ENCODE measurements at regions not wholly inside any gene's neighbourhood (a gene's known extent, or its start where the extent isn't known, plus 50 kb on each side); places are given as distances from the start of the nearest gene placed in this dataset.

- DNase-seq (ENCODE audit: low spot score): no peak
- in situ Hi-C loops (cut with MboI; ENCODE audit: low pct_unique_long_range_greater_than_20kb, low sequenced_read_pairs, unreplicated experiment): no loop called here
- TF ChIP-seq, protein P1, sequence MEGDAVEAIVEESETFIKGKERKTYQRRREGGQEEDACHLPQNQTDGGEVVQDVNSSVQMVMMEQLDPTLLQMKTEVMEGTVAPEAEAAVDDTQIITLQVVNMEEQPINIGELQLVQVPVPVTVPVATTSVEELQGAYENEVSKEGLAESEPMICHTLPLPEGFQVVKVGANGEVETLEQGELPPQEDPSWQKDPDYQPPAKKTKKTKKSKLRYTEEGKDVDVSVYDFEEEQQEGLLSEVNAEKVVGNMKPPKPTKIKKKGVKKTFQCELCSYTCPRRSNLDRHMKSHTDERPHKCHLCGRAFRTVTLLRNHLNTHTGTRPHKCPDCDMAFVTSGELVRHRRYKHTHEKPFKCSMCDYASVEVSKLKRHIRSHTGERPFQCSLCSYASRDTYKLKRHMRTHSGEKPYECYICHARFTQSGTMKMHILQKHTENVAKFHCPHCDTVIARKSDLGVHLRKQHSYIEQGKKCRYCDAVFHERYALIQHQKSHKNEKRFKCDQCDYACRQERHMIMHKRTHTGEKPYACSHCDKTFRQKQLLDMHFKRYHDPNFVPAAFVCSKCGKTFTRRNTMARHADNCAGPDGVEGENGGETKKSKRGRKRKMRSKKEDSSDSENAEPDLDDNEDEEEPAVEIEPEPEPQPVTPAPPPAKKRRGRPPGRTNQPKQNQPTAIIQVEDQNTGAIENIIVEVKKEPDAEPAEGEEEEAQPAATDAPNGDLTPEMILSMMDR (IDR thresholded peaks at IDR 0.05; ENCODE audit: extremely low read depth, insufficient read depth, missing control alignments): no peak
Measured at GRCh38 chr10:129136951-129137350, 330.1 kb upstream of the MGMT start.

- TF ChIP-seq, protein P1 (IDR thresholded peaks at IDR 0.05; ENCODE audit: extremely low read depth, insufficient read depth, missing control alignments): no peak
- in situ Hi-C loops (cut with MboI; ENCODE audit: low pct_unique_long_range_greater_than_20kb, low sequenced_read_pairs, unreplicated experiment): no loop called here
Measured at GRCh38 chr10:129140921-129141885, 325.8 kb upstream of the MGMT start.

GRCh38 chr10:129151281-129151680, 315.8 kb upstream of the MGMT start:
- no peak for DNase-seq (ENCODE audit: low spot score)
- in situ Hi-C loops (cut with MboI; ENCODE audit: low pct_unique_long_range_greater_than_20kb, low sequenced_read_pairs, unreplicated experiment): no loop called here
- TF ChIP-seq, protein P1 (IDR thresholded peaks at IDR 0.05; ENCODE audit: extremely low read depth, insufficient read depth, missing control alignments): no peak

More at GRCh38 chr10:129140921-129141885, 325.8 kb upstream of the MGMT start:
- DNase-seq (ENCODE audit: low spot score): no peak

- TF ChIP-seq, protein P1 (IDR thresholded peaks at IDR 0.05; ENCODE audit: extremely low read depth, insufficient read depth, missing control alignments): no peak
- in situ Hi-C loops (cut with MboI; ENCODE audit: low pct_unique_long_range_greater_than_20kb, low sequenced_read_pairs, unreplicated experiment): no loop called here
- no peak for DNase-seq (ENCODE audit: low spot score)
Measured at GRCh38 chr10:129156406-129156805, 310.6 kb upstream of the MGMT start.

DNA sequence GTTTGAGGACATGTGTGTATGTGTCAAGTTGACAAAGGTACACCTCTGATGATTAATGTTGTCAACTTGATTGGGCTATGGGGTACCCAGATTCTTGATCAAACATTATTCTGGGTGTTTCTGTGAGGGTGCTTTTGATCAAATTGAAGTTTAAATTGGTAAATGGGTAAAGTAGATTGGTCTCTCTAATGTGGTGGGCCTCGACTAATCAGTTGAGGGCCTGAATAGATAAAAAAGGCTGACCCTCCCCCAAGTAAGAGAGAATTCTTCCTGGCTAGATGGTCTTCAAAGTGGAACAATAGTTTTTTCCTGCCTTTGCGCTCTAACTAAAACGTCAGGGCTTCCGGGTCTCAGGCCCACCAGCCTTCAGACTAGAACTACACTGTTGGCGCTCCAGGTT, 309.9 kb upstream of the MGMT start:
- no peak for DNase-seq (ENCODE audit: low spot score)
- TF ChIP-seq, protein P1 (IDR thresholded peaks at IDR 0.05; ENCODE audit: extremely low read depth, insufficient read depth, missing control alignments): no peak
- in situ Hi-C loops (cut with MboI; ENCODE audit: low pct_unique_long_range_greater_than_20kb, low sequenced_read_pairs, unreplicated experiment): no loop called here

DNA sequence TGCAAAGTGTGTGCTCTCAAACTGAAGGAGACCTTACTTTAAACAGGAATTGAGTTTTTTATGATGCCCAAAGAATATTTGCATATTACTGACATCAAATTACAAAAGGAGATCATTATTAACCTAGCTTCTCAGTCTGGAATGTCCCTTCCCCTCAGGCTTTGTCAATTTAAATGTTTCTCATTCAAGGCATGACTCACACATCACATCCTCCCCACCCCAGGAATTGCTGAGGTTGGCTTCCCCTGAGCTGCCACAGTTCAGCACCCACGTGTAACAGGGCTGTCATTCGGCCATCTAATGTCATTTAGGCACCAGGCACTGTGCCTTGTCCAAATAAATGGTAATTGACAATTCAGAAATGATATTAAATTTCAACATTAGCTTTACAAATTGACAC, 305.9 kb upstream of the MGMT start:
- in situ Hi-C loops (cut with MboI; ENCODE audit: low pct_unique_long_range_greater_than_20kb, low sequenced_read_pairs, unreplicated experiment): no loop called here
- TF ChIP-seq, protein P1 (IDR thresholded peaks at IDR 0.05; ENCODE audit: extremely low read depth, insufficient read depth, missing control alignments): no peak
- DNase-seq (ENCODE audit: low spot score): no peak
